ENCODE measurements at regions not wholly inside any gene's neighbourhood (a gene's known extent, or its start where the extent isn't known, plus 50 kb on each side); places are given as distances from the start of the nearest gene placed in this dataset.

DNA sequence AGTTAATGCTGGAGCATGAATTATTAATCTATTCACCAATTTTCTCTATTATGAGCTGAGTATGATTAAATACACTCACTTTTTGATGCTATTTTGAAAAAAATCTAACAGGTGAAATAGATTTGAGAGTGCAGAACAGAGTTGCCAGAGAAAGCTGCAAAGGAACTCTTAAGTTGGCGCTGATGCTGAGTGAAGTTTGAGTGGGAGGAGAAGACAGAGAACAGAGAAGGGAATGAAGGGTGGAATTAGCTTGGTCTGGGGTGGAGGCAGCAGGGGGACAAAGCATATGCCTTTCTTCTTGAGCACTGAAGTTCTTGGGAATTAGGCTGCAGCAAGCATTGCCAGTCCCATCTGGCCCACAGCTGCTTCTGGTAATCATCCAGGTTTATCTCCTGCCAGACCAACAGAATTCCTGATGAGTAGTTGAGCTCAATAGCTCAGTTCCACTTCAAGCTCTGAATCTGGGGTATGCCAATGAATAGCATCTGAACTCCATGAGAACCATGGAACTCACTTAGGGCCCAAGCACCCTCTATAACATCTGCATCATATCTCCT lies 290.1 kb downstream of the HINT1 start:
- H3K36me3 ChIP-seq (ENCODE audit: low read depth) = no peaks in the 10 kb centered on the region
- no peak overlapping the region for H3K27ac ChIP-seq
- ChIA-PET POLR2A (ENCODE audit: unreplicated experiment) (no interaction called here), CTCF (no interaction called here)
- no peaks in the 10 kb centered on the region for H3K27me3 ChIP-seq (ENCODE audit: insufficient read depth, low read depth)
- H3K4me1 ChIP-seq (replicated peaks; ENCODE audit: insufficient read depth) = no peaks in the 10 kb centered on the region
- TF ChIP-seq EZH2 (IDR thresholded peaks at IDR 0.05; ENCODE audit: low read depth) (no peak), CTCF (conservative IDR thresholded peaks at IDR 0.05) (no peak)
- H3K9me2 ChIP-seq (ENCODE audit: insufficient read depth) = no peaks in the 10 kb centered on the region
- H3K4me2 ChIP-seq = no peak overlapping the region
- H3F3A ChIP-seq (ENCODE audit: insufficient read depth, low read depth) = no peaks in the 10 kb centered on the region
- intact Hi-C loops (cut with micrococcal nuclease; ENCODE audit: unreplicated experiment) = no loop called here
- no peaks in the 10 kb centered on the region for H3K9me3 ChIP-seq (ENCODE audit: insufficient read depth, low read depth)
- no TSS peak for BruUV-seq (replicated peaks)
- no peak for DNase-seq
- H4K20me1 ChIP-seq (ENCODE audit: insufficient read depth) = no peaks in the 10 kb centered on the region
- H2AFZ ChIP-seq = no peak overlapping the region
- no peaks in the 10 kb centered on the region for H3K79me2 ChIP-seq (ENCODE audit: low read depth)
- H3K4me3 ChIP-seq = no peak overlapping the region

GRCh38 chr5:130871346-130872086 lies 293.5 kb downstream of the HINT1 start:
- H3K4me1 ChIP-seq (replicated peaks; ENCODE audit: insufficient read depth) = no peaks in the 10 kb centered on the region
- H3K4me2 ChIP-seq = no peak overlapping the region
- H3K36me3 ChIP-seq (ENCODE audit: low read depth) = no peaks in the 10 kb centered on the region
- TF ChIP-seq EZH2 (IDR thresholded peaks at IDR 0.05; ENCODE audit: low read depth) (no peak), CTCF (conservative IDR thresholded peaks at IDR 0.05) (peak; percentile 81)
- no peaks in the 10 kb centered on the region for H3K79me2 ChIP-seq (ENCODE audit: low read depth)
- no peaks in the 10 kb centered on the region for H3K27me3 ChIP-seq (ENCODE audit: insufficient read depth, low read depth)
- BruUV-seq (replicated peaks) = no TSS peak
- no peaks in the 10 kb centered on the region for H3K9me2 ChIP-seq (ENCODE audit: insufficient read depth)
- ChIA-PET POLR2A (ENCODE audit: unreplicated experiment) (no interaction called here), CTCF (no interaction called here)
- no peaks in the 10 kb centered on the region for H3F3A ChIP-seq (ENCODE audit: insufficient read depth, low read depth)
- no peak overlapping the region for H3K27ac ChIP-seq
- no peaks in the 10 kb centered on the region for H3K9me3 ChIP-seq (ENCODE audit: insufficient read depth, low read depth)
- DNase-seq = peak in 1 of 2 experiments; percentile 6
- H2AFZ ChIP-seq = no peak overlapping the region
- H3K4me3 ChIP-seq = no peak overlapping the region
- intact Hi-C loops (cut with micrococcal nuclease; ENCODE audit: unreplicated experiment) = no loop called here
- no peaks in the 10 kb centered on the region for H4K20me1 ChIP-seq (ENCODE audit: insufficient read depth)

- Histone ChIP-seq H3F3A (ENCODE audit: insufficient read depth, low read depth) (no peaks in the 10 kb centered on the region), H2AFZ (no peak overlapping the region), H3K36me3 (ENCODE audit: low read depth) (no peaks in the 10 kb centered on the region), H3K27me3 (ENCODE audit: insufficient read depth, low read depth) (no peaks in the 10 kb centered on the region), H3K4me1 (replicated peaks; ENCODE audit: insufficient read depth) (no peaks in the 10 kb centered on the region), H4K20me1 (ENCODE audit: insufficient read depth) (no peaks in the 10 kb centered on the region), H3K4me2 (no peak overlapping the region), H3K27ac (no peak overlapping the region), H3K9me2 (ENCODE audit: insufficient read depth) (no peaks in the 10 kb centered on the region), H3K4me3 (no peak overlapping the region), H3K79me2 (ENCODE audit: low read depth) (no peaks in the 10 kb centered on the region), H3K9me3 (ENCODE audit: insufficient read depth, low read depth) (no peaks in the 10 kb centered on the region)
- intact Hi-C loops (cut with micrococcal nuclease; ENCODE audit: unreplicated experiment) = no loop called here
- ChIA-PET POLR2A (ENCODE audit: unreplicated experiment) (no interaction called here), CTCF (no interaction called here)
- TF ChIP-seq CTCF (conservative IDR thresholded peaks at IDR 0.05) (no peak), EZH2 (IDR thresholded peaks at IDR 0.05; ENCODE audit: low read depth) (no peak)
- no TSS peak for BruUV-seq (replicated peaks)
- no peak for DNase-seq
Observed at GRCh38 chr5:130870691-130871090, 294.4 kb downstream of the HINT1 start.
